Activated CD8-positive, alpha-beta T cell treated with anti-CD3 and anti-CD28 coated beads for 36 hours (primary cell): ENCODE measurements at regions not wholly inside any gene's neighbourhood (a gene's known extent, or its start where the extent isn't known, plus 50 kb on each side); places are given as distances from the start of the nearest gene placed in this dataset.

Experiments used
- ATAC-seq: fragments of 200-7000 bp; cut with Tn5 transposase; one replicate; pipeline ENCODE4 v1.10.0; 2021; ENCODE audit warnings: mild to moderate bottlenecking, moderate library complexity
- CTCF ChIA-PET: fragments of 350-600 bp; sonication (Branson Sonifier 250); formaldehyde crosslinking; loops from one replicate; lab custom pipeline; 2021; ENCODE audit warnings: antibody characterized with exemption; lab: Charles Lee
- POLR2A ChIA-PET: fragments of 350-600 bp; sonication (Branson Sonifier 250); formaldehyde crosslinking; loops from one replicate; lab custom pipeline; 2021; ENCODE audit warnings: antibody characterized with exemption; lab: Charles Lee
- DNase-seq: peaks from one replicate; pipeline ENCODE4 v3.0.0-alpha.2; 2020
- H3K27ac Mint-ChIP-seq: one replicate; pipeline ENCODE4 v1.8.0; 2021; ENCODE audit warnings: mild to moderate bottlenecking, mixed read lengths
- H3K27me3 Mint-ChIP-seq: one replicate; pipeline ENCODE4 v1.8.0; 2021; ENCODE audit warnings: mixed read lengths
- H3K36me3 Mint-ChIP-seq: one replicate; pipeline ENCODE4 v1.8.0; 2021; ENCODE audit warnings: low read depth, mixed read lengths
- H3K4me1 Mint-ChIP-seq: one replicate; pipeline ENCODE4 v1.8.0; 2021; ENCODE audit warnings: low read depth, mixed read lengths
- H3K4me3 Mint-ChIP-seq: one replicate; pipeline ENCODE4 v1.8.0; 2021; ENCODE audit warnings: mild to moderate bottlenecking, moderate library complexity, mixed read lengths
- H3K9me3 Mint-ChIP-seq: one replicate; pipeline ENCODE4 v1.8.0; 2021; ENCODE audit warnings: mixed read lengths
- CTCF ChIP-seq: fragments of 200-600 bp; IDR thresholded peaks from one replicate; pipeline ENCODE4 v1.8.0; 2022; ENCODE audit warnings: antibody characterized with exemption, mild to moderate bottlenecking
- intact Hi-C: fragments of 100-400 bp; cut with micrococcal nuclease; formaldehyde crosslinking; loops from one replicate; pipeline ENCODE4 v1.10.0; 2022

DNA sequence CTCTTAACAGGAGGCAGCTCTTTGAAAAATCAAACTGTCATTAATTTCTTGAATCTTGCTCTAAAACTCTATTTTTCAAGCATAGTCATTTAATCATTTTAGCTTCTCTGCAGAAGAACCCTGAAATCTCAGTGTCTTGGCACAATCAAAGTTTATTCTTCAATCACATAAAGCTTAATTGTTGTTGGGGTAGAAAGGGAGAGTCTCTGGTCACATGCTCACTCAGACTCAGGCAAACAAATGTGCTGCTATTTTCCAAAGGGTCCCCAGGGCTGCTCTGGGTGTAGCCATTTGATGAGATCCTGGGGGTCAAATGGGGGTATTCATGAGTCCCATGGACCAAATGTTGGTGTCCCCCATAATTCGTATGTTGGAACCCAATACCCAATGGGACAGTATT, 114.8 kb downstream of the MSX2 start:
- CTCF ChIA-PET, result no interaction called here
- no peaks in the 10 kb centered on the region for H3K9me3 Mint-ChIP-seq
- H3K4me3 Mint-ChIP-seq, result no peak overlapping the region
- peaks cover 11% of the 10 kb centered on the region for H3K27me3 Mint-ChIP-seq
- H3K36me3 Mint-ChIP-seq, result no peaks in the 10 kb centered on the region
- no peak for TF ChIP-seq CTCF
- intact Hi-C loops, result no loop called here
- no peaks in the 10 kb centered on the region for H3K4me1 Mint-ChIP-seq
- POLR2A ChIA-PET, result no interaction called here
- H3K27ac Mint-ChIP-seq, result no peak overlapping the region
- ATAC-seq (no peak), DNase-seq (no peak)

DNA sequence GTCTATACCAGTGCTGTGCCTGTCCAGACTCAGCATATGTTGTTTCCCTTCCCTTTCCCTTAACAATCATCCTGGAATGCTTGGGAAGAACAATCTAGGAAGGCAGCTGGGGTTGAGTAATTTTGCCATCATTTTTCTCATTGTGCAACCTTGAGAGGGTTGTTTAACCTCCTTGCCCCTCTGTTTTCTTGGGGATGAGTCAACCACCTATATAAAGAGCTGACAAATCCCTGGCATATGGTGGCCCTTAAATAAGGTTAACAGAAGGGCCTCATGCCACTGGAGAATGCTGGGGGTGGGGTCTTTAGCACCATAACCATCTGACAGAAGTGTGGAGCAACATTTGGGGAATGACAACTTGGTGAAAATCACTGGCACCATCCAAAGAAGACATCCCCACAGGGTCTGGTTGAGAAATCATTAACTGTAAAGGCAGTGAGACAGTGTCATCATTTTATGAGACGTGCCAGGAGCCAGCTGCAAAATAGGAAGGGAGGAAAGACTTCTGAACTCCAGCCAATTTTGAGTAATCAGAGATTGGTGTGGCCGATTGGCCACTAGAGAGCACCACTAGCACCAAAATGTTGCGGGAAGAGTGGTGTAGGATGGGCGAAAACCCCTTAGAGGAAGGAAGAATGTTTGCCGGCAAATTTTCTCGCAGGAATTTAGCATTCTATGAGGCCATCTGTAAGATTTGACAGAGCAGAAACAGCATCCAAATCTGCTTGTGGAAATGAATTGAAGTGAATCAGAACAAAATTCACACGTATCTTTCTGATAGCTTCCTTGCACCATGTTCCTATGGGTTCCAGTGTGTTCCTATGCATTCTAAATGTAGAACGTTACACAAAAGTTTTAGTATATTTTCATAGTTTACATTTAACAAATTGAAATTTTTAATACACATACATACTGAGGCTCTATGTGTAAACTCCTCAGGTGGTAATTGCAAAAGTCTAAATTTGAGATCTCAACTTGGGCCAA, 113.8 kb downstream of the MSX2 start:
- intact Hi-C loops, result no loop called here
- no peaks in the 10 kb centered on the region for H3K4me1 Mint-ChIP-seq
- DNase-seq (no peak), ATAC-seq (no peak)
- CTCF ChIA-PET, result no interaction called here
- H3K27ac Mint-ChIP-seq, result no peak overlapping the region
- no peaks in the 10 kb centered on the region for H3K9me3 Mint-ChIP-seq
- H3K27me3 Mint-ChIP-seq, result peaks cover 11% of the 10 kb centered on the region
- H3K4me3 Mint-ChIP-seq, result no peak overlapping the region
- POLR2A ChIA-PET, result interaction anchor here (0.6 kb wide), 1 partner anchor 411 kb away, joined by 3 read pairs; no protein-coding TSS in a partner anchor
- no peaks in the 10 kb centered on the region for H3K36me3 Mint-ChIP-seq
- no peak for TF ChIP-seq CTCF

DNA sequence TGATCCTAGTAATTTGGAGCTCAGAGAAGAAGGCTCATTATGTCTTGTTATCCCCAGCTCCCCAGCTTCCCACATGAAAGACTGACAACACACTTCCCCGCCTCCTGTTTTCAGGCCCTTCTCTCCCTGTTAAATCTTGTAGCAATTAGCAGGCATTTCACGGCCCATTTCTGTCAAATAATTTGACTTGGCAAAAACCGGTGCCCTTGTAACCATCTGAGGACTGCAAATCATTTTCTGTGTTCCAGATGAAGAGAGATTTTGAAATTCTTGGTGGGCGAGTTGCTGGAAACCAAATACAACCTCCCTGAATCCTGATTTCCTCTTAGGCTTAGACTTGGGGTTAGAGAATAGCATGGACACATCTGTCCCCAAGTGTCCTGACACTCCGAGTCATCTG, 109.7 kb downstream of the MSX2 start:
- POLR2A ChIA-PET, result no interaction called here
- CTCF ChIA-PET, result no interaction called here
- no peaks in the 10 kb centered on the region for H3K9me3 Mint-ChIP-seq
- no peak overlapping the region for H3K4me3 Mint-ChIP-seq
- no peak for TF ChIP-seq CTCF
- intact Hi-C loops, result no loop called here
- DNase-seq (no peak), ATAC-seq (no peak)
- peaks cover 12% of the 10 kb centered on the region for H3K27me3 Mint-ChIP-seq
- no peak overlapping the region for H3K27ac Mint-ChIP-seq
- no peaks in the 10 kb centered on the region for H3K36me3 Mint-ChIP-seq
- no peaks in the 10 kb centered on the region for H3K4me1 Mint-ChIP-seq

GRCh38 chr5:174832811-174833210, 108.4 kb downstream of the MSX2 start:
- Mint-ChIP-seq H3K4me3 (no peak overlapping the region), H3K27me3 (peaks cover 8% of the 10 kb centered on the region), H3K36me3 (no peaks in the 10 kb centered on the region), H3K27ac (no peak overlapping the region), H3K9me3 (no peaks in the 10 kb centered on the region), H3K4me1 (no peaks in the 10 kb centered on the region)
- DNase-seq (no peak), ATAC-seq (no peak)
- ChIA-PET POLR2A (no interaction called here), CTCF (no interaction called here)
- intact Hi-C loops, result no loop called here
- TF ChIP-seq CTCF, result no peak

DNA sequence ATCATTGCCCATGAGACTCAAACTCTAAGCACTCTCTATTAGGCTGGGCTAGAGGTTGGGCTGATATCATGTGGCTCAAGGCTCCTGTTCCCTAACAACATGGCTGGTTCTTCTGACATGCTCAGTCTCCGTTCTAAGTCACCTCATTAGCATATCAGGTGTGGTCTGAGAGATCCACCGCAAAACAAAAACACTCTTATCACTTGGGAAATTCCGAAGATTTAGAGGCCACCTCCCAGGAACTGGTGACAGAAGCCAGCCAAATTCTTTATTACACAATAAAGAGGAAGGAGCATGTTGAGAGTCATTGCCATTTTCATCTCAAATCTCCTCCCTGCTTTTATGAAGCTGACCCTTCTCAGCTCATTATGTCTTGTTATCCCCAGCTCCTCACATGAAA, 107.6 kb downstream of the MSX2 start:
- Mint-ChIP-seq H3K4me3 (no peak overlapping the region), H3K4me1 (no peaks in the 10 kb centered on the region), H3K36me3 (no peaks in the 10 kb centered on the region), H3K27ac (no peak overlapping the region), H3K27me3 (peaks cover 4% of the 10 kb centered on the region), H3K9me3 (no peaks in the 10 kb centered on the region)
- DNase-seq, result no peak
- ChIA-PET POLR2A (no interaction called here), CTCF (no interaction called here)
- ATAC-seq, result no peak
- intact Hi-C loops, result no loop called here
- no peak for TF ChIP-seq CTCF
